ENCODE measurements at regions not wholly inside any gene's neighbourhood (a gene's known extent, or its start where the extent isn't known, plus 50 kb on each side); places are given as distances from the start of the nearest gene placed in this dataset.

GRCh38 chr2:196563876-196564275 lies 75.6 kb upstream of the CCDC150 start:
- Histone ChIP-seq H3K4me3 (ENCODE audit: control extremely low read depth in 1 of 5, extremely low read depth in 1 of 5, insufficient read depth in 1 of 5, low read depth in 2 of 5, low read length in 4 of 5) (no peak overlapping the region), H2AFZ (ENCODE audit: insufficient read depth, low read depth, low read length, poor library complexity, severe bottlenecking) (no peak overlapping the region), H3K79me2 (ENCODE audit: control insufficient read depth, insufficient read depth, low read length) (no peaks in the 10 kb centered on the region), H3K27me3 (replicated peaks in 1 of 4; ENCODE audit: control extremely low read depth in 1 of 4, control insufficient read depth in 3 of 4, insufficient read depth in 4 of 4, low read length in 3 of 4) (peaks cover 0 to 3% (median 0%) of the 10 kb centered on the region in 4 experiments), H4K20me1 (ENCODE audit: control insufficient read depth, insufficient read depth, low read length, poor library complexity, severe bottlenecking) (no peaks in the 10 kb centered on the region), H3K36me3 (replicated peaks in 1 of 2; ENCODE audit: control extremely low read depth in 1 of 2, control insufficient read depth in 1 of 2, extremely low read depth in 1 of 2, insufficient read depth in 2 of 2, low read length in 1 of 2) (no peaks in the 10 kb centered on the region), H3K9me3 (ENCODE audit: control extremely low read depth in 1 of 3, control insufficient read depth in 2 of 3, insufficient read depth in 1 of 3, low read length in 2 of 3) (peaks cover 0 to 4% (median 0%) of the 10 kb centered on the region in 3 donors), H3K27ac (ENCODE audit: low read length in 2 of 2) (no peak overlapping the region), H3K4me2 (replicated peaks; ENCODE audit: low read depth, low read length, poor library complexity, severe bottlenecking) (no peak overlapping the region), H3K4me1 (ENCODE audit: control insufficient read depth in 2 of 2, insufficient read depth in 2 of 2, low read length in 2 of 2) (no peaks in the 10 kb centered on the region), H3K9ac (ENCODE audit: low read length) (no peak overlapping the region)
- ATAC-seq (ENCODE audit: low read depth) (no peak), DNase-seq (no peak)
- CTCF ChIA-PET: no interaction called here
- peaks cover 10% of the 10 kb centered on the region for H3K27me3 Mint-ChIP-seq
- intact Hi-C loops (cut with micrococcal nuclease): no loop called here
- TF ChIP-seq, protein P1, sequence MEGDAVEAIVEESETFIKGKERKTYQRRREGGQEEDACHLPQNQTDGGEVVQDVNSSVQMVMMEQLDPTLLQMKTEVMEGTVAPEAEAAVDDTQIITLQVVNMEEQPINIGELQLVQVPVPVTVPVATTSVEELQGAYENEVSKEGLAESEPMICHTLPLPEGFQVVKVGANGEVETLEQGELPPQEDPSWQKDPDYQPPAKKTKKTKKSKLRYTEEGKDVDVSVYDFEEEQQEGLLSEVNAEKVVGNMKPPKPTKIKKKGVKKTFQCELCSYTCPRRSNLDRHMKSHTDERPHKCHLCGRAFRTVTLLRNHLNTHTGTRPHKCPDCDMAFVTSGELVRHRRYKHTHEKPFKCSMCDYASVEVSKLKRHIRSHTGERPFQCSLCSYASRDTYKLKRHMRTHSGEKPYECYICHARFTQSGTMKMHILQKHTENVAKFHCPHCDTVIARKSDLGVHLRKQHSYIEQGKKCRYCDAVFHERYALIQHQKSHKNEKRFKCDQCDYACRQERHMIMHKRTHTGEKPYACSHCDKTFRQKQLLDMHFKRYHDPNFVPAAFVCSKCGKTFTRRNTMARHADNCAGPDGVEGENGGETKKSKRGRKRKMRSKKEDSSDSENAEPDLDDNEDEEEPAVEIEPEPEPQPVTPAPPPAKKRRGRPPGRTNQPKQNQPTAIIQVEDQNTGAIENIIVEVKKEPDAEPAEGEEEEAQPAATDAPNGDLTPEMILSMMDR (IDR thresholded peaks at IDR 0.05): no peak
- no peak for TF ChIP-seq EZH2 (IDR thresholded peaks at IDR 0.05; ENCODE audit: borderline replicate concordance, insufficient read depth, low read depth, low read length, poor library complexity, severe bottlenecking)
- H3K4me3 Mint-ChIP-seq: no peak overlapping the region
- POLR2A ChIA-PET: no interaction called here
- H3K27ac Mint-ChIP-seq: no peak overlapping the region
- no peaks in the 10 kb centered on the region for H3K9me3 Mint-ChIP-seq (ENCODE audit: insufficient read depth)
- no peaks in the 10 kb centered on the region for H3K4me1 Mint-ChIP-seq

GRCh38 chr2:196565106-196565765 lies 74.3 kb upstream of the CCDC150 start:
- no peak overlapping the region for H3K4me3 Mint-ChIP-seq
- ATAC-seq (ENCODE audit: low read depth) (no peak), DNase-seq (no peak)
- Histone ChIP-seq H3K4me1 (ENCODE audit: control insufficient read depth in 2 of 2, insufficient read depth in 2 of 2, low read length in 2 of 2) (no peaks in the 10 kb centered on the region), H3K9me3 (ENCODE audit: control extremely low read depth in 1 of 3, control insufficient read depth in 2 of 3, insufficient read depth in 1 of 3, low read length in 2 of 3) (peaks cover 0 to 1% (median 0%) of the 10 kb centered on the region in 3 donors), H3K79me2 (ENCODE audit: control insufficient read depth, insufficient read depth, low read length) (no peaks in the 10 kb centered on the region), H3K9ac (ENCODE audit: low read length) (no peak overlapping the region), H3K4me3 (ENCODE audit: control extremely low read depth in 1 of 5, extremely low read depth in 1 of 5, insufficient read depth in 1 of 5, low read depth in 2 of 5, low read length in 4 of 5) (no peak overlapping the region), H2AFZ (ENCODE audit: insufficient read depth, low read depth, low read length, poor library complexity, severe bottlenecking) (no peak overlapping the region), H4K20me1 (ENCODE audit: control insufficient read depth, insufficient read depth, low read length, poor library complexity, severe bottlenecking) (no peaks in the 10 kb centered on the region), H3K36me3 (replicated peaks in 1 of 2; ENCODE audit: control extremely low read depth in 1 of 2, control insufficient read depth in 1 of 2, extremely low read depth in 1 of 2, insufficient read depth in 2 of 2, low read length in 1 of 2) (no peaks in the 10 kb centered on the region), H3K27me3 (replicated peaks in 1 of 4; ENCODE audit: control extremely low read depth in 1 of 4, control insufficient read depth in 3 of 4, insufficient read depth in 4 of 4, low read length in 3 of 4) (peaks cover 0 to 5% (median 3%) of the 10 kb centered on the region in 4 experiments), H3K27ac (ENCODE audit: low read length in 2 of 2) (no peak overlapping the region), H3K4me2 (replicated peaks; ENCODE audit: low read depth, low read length, poor library complexity, severe bottlenecking) (no peak overlapping the region)
- TF ChIP-seq, protein P1 (IDR thresholded peaks at IDR 0.05): no peak
- TF ChIP-seq EZH2 (IDR thresholded peaks at IDR 0.05; ENCODE audit: borderline replicate concordance, insufficient read depth, low read depth, low read length, poor library complexity, severe bottlenecking): no peak
- no peak overlapping the region for H3K27ac Mint-ChIP-seq
- POLR2A ChIA-PET: no interaction called here
- no peaks in the 10 kb centered on the region for H3K9me3 Mint-ChIP-seq (ENCODE audit: insufficient read depth)
- H3K4me1 Mint-ChIP-seq: no peaks in the 10 kb centered on the region
- CTCF ChIA-PET: no interaction called here
- whole genome bisulfite sequencing (ENCODE audit: insufficient coverage): no CpG with 5 or more reads among the region's 1 CpG
- peaks cover 16% of the 10 kb centered on the region for H3K27me3 Mint-ChIP-seq
- intact Hi-C loops (cut with micrococcal nuclease): no loop called here
